GM12874 (cell line): ENCODE measurements at regions not wholly inside any gene's neighbourhood (a gene's known extent, or its start where the extent isn't known, plus 50 kb on each side); places are given as distances from the start of the nearest gene placed in this dataset.

Experiments
- CTCF ChIP-seq: IDR thresholded peaks from 2 replicates; pipeline ENCODE4 v1.5.1; 2011; ENCODE audit warnings: low read depth, mild to moderate bottlenecking, control low read depth, low read length, moderate library complexity; ENCODE audit not compliant: insufficient read depth

- TF ChIP-seq CTCF, result no peak
Measured at GRCh38 chr10:10515479-10516204, 502.0 kb upstream of the CELF2 start.

GRCh38 chr10:10516346-10517130 lies 501.1 kb upstream of the CELF2 start:
- no peak for TF ChIP-seq CTCF

- no peak for TF ChIP-seq CTCF
Measured at GRCh38 chr10:10517866-10518265, 499.8 kb upstream of the CELF2 start.

- TF ChIP-seq CTCF, result no peak
Measured at GRCh38 chr10:10519674-10520073, 498.0 kb upstream of the CELF2 start.

GRCh38 chr10:10520491-10521385 lies 496.9 kb upstream of the CELF2 start:
- no peak for TF ChIP-seq CTCF

GRCh38 chr10:10526846-10527245 lies 490.8 kb upstream of the CELF2 start:
- no peak for TF ChIP-seq CTCF
